ENCODE measurements at regions not wholly inside any gene's neighbourhood (a gene's known extent, or its start where the extent isn't known, plus 50 kb on each side); places are given as distances from the start of the nearest gene placed in this dataset.

DNA sequence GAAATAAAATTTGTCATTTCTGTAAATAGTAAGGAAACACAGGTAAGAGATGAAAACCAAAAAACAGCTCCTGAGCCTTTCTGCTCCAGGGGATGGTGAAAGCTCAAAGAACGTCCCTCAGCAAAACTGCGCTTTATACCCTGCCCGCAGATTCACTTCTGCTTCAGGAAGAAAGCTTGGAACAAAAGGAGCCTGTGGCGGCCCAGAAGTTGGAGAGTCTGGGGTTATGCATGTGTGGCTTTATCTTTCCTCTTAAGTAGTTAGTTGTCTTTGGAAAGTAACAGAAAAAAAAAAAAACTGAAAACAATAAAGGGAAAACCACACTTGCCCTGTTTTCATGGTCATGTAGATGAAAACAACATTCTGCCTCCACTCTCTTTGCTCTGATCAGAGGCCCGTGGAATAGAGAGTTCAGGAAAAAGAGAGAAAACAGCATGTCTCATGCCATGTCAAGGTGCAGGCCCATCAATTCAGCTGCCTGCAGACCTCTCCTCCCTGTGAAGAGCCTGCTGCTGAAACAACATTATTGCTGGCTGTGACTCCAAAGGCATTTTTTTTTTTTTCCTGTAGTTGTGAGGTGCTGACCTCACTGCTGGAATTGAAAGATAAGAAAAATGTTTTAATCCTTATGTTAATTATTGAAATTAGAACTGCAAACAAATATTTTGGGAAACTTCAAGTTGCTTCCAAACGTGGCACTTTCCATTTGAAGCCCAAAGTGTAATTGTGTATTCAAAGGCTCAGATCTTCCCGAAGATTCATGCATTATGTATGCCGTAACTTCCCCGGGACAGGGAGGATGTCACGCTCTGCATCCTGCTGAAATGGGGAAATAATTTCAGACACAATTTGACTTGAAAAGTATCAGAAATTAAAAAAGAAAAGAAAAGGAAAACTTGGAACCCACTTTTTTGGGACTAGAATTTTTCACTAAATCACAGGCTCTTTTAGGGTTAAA, 108.4 kb upstream of the ZNF385D start:
- no peak for TF ChIP-seq CTCF (IDR thresholded peaks at IDR 0.05; ENCODE audit: extremely low read depth in 1 of 2, insufficient read depth in 1 of 2, low read depth in 1 of 2, low read length in 2 of 2)
- TF ChIP-seq GATA2 (IDR thresholded peaks at IDR 0.05; ENCODE audit: insufficient read depth, insufficient read length, low read depth, low read length): no peak
- TF ChIP-seq EZH2 (IDR thresholded peaks at IDR 0.05; ENCODE audit: borderline replicate concordance, low read depth, low read length, severe bottlenecking): no peak
- no peak for TF ChIP-seq JUN (IDR thresholded peaks at IDR 0.05; ENCODE audit: borderline replicate concordance, insufficient read depth, insufficient read length, low read depth)
- no peak for TF ChIP-seq MYC (IDR thresholded peaks at IDR 0.05; ENCODE audit: low read depth, low read length)
- TF ChIP-seq POLR2A (IDR thresholded peaks at IDR 0.05; ENCODE audit: low read depth, low read length): no peak

Measured in endothelial cell of umbilical vein (primary cell).